ENCODE measurements at regions not wholly inside any gene's neighbourhood (a gene's known extent, or its start where the extent isn't known, plus 50 kb on each side); places are given as distances from the start of the nearest gene placed in this dataset.

GRCh38 chr4:152021788-152022438 is 261.1 kb upstream of the GATB start:
- no peak for DNase-seq (ENCODE audit: low spot score)

GRCh38 chr4:152020073-152020472 is 259.3 kb upstream of the GATB start:
- DNase-seq (ENCODE audit: low spot score): no peak

GRCh38 chr4:152016303-152016620 is 255.5 kb upstream of the GATB start:
- no peak for DNase-seq (ENCODE audit: low spot score)

GRCh38 chr4:152015597-152016302 is 254.9 kb upstream of the GATB start:
- DNase-seq (ENCODE audit: low spot score): no peak

- DNase-seq (ENCODE audit: low spot score): no peak
These were observed 253.5 kb upstream of the GATB start for GRCh38 chr4:152014280-152014679.

- DNase-seq (ENCODE audit: low spot score): no peak
These were observed 250.7 kb upstream of the GATB start for GRCh38 chr4:152011469-152011868.

- DNase-seq (ENCODE audit: low spot score): no peak
These were observed 249.9 kb upstream of the GATB start for GRCh38 chr4:152010710-152011079.

- no peak for DNase-seq (ENCODE audit: low spot score)
These were observed 249.3 kb upstream of the GATB start for GRCh38 chr4:152009983-152010709.

GRCh38 chr4:152009031-152009670 is 248.3 kb upstream of the GATB start:
- no peak for DNase-seq (ENCODE audit: low spot score)

GRCh38 chr4:152007111-152007510 is 246.3 kb upstream of the GATB start:
- DNase-seq (ENCODE audit: low spot score): no peak

GRCh38 chr4:152004801-152005200 is 244.0 kb upstream of the GATB start:
- no peak for DNase-seq (ENCODE audit: low spot score)

GRCh38 chr4:152000518-152000917 is 239.7 kb upstream of the GATB start:
- no peak for DNase-seq (ENCODE audit: low spot score)

- DNase-seq (ENCODE audit: low spot score): no peak
These were observed 237.9 kb upstream of the GATB start for GRCh38 chr4:151998723-151999122.

GRCh38 chr4:151997461-151997860 is 236.7 kb upstream of the GATB start:
- DNase-seq (ENCODE audit: low spot score): no peak

- no peak for DNase-seq (ENCODE audit: low spot score)
These were observed 233.6 kb upstream of the GATB start for GRCh38 chr4:151994429-151994828.

- DNase-seq (ENCODE audit: low spot score): no peak
These were observed 232.7 kb upstream of the GATB start for GRCh38 chr4:151993521-151993920.

- no peak for DNase-seq (ENCODE audit: low spot score)
These were observed 231.7 kb upstream of the GATB start for GRCh38 chr4:151992332-151993154.

GRCh38 chr4:151991884-151992167 is 231.0 kb upstream of the GATB start:
- DNase-seq (ENCODE audit: low spot score): no peak

- DNase-seq (ENCODE audit: low spot score): no peak
These were observed 230.4 kb upstream of the GATB start for GRCh38 chr4:151991001-151991883.

GRCh38 chr4:151990201-151990600 is 229.4 kb upstream of the GATB start:
- DNase-seq (ENCODE audit: low spot score): no peak

- no peak for DNase-seq (ENCODE audit: low spot score)
These were observed 227.8 kb upstream of the GATB start for GRCh38 chr4:151988591-151988990.

All from hepatic stellate cell (primary cell).